ENCODE measurements at regions not wholly inside any gene's neighbourhood (a gene's known extent, or its start where the extent isn't known, plus 50 kb on each side); places are given as distances from the start of the nearest gene placed in this dataset.

- TF ChIP-seq CTCF (IDR thresholded peaks at IDR 0.05 in 2 of 3, conservative IDR thresholded peaks at IDR 0.05 in 1 of 3; ENCODE audit: borderline replicate concordance in 1 of 3, insufficient read depth in 1 of 3, low read depth in 2 of 3, low read length in 2 of 3): no peak
- TF ChIP-seq ZFX (IDR thresholded peaks at IDR 0.05): no peak
- TF ChIP-seq ZNF274 (IDR thresholded peaks at IDR 0.05; ENCODE audit: low read depth, low read length): no peak
- no peak for TF ChIP-seq EGR1 (IDR thresholded peaks at IDR 0.05; ENCODE audit: low read depth)
- no peak for TF ChIP-seq POLR2AphosphoS5 (IDR thresholded peaks at IDR 0.05; ENCODE audit: low read depth, low read length)
- no peak for TF ChIP-seq POLR2A (IDR thresholded peaks at IDR 0.05; ENCODE audit: borderline replicate concordance, extremely low read depth, insufficient read depth, insufficient read length)
Observed at GRCh38 chr4:136001791-136002190, 1530.5 kb downstream of the PCDH18 start (continued).

- no peaks in the 10 kb centered on the region for H3K36me3 ChIP-seq (ENCODE audit: control insufficient read depth in 1 of 2, insufficient read depth in 2 of 2, low read length in 2 of 2)
- H3K4me2 ChIP-seq (ENCODE audit: low read length): no peak overlapping the region
- POLR2A ChIA-PET: no interaction called here
- H3K27me3 ChIP-seq (ENCODE audit: insufficient read depth, low read length): no peaks in the 10 kb centered on the region
- no peaks in the 10 kb centered on the region for H3K9me3 ChIP-seq (ENCODE audit: control insufficient read depth in 1 of 2, insufficient read depth in 1 of 2, low read depth in 1 of 2, low read length in 2 of 2)
- intact Hi-C loops (cut with micrococcal nuclease): no loop called here
- CTCF ChIA-PET: no interaction called here
- no peaks in the 10 kb centered on the region for H4K20me1 ChIP-seq (ENCODE audit: insufficient read depth)
- no TSS peak for BruUV-seq (replicated peaks)
- TF ChIP-seq CBX3 (IDR thresholded peaks at IDR 0.05; ENCODE audit: low read depth): no peak
- no peak for TF ChIP-seq EGR1 (IDR thresholded peaks at IDR 0.05; ENCODE audit: low read depth)
- no peak for TF ChIP-seq EZH2phosphoT487 (IDR thresholded peaks at IDR 0.05; ENCODE audit: borderline replicate concordance)
- no peak for TF ChIP-seq ZFX (IDR thresholded peaks at IDR 0.05)
- no peak for TF ChIP-seq ZBTB33 (IDR thresholded peaks at IDR 0.05; ENCODE audit: extremely low read depth, insufficient replicate concordance, low read length)
- TF ChIP-seq POLR2A (IDR thresholded peaks at IDR 0.05; ENCODE audit: borderline replicate concordance, extremely low read depth, insufficient read depth, insufficient read length): no peak
- TF ChIP-seq EZH2 (IDR thresholded peaks at IDR 0.05): no peak
- TF ChIP-seq YY1 (IDR thresholded peaks at IDR 0.05; ENCODE audit: extremely low read depth, insufficient replicate concordance, low read depth, low read length): no peak
- no peak for TF ChIP-seq ZNF274 (IDR thresholded peaks at IDR 0.05; ENCODE audit: low read depth, low read length)
- TF ChIP-seq CTCF (IDR thresholded peaks at IDR 0.05 in 2 of 3, conservative IDR thresholded peaks at IDR 0.05 in 1 of 3; ENCODE audit: borderline replicate concordance in 1 of 3, insufficient read depth in 1 of 3, low read depth in 2 of 3, low read length in 2 of 3): no peak
- TF ChIP-seq SRF (IDR thresholded peaks at IDR 0.05; ENCODE audit: low read depth): no peak
- TF ChIP-seq ATF3 (IDR thresholded peaks at IDR 0.05): no peak
- TF ChIP-seq SP1 (IDR thresholded peaks at IDR 0.05; ENCODE audit: low read depth): no peak
- no peak for TF ChIP-seq TCF7L2 (IDR thresholded peaks at IDR 0.05; ENCODE audit: borderline replicate concordance, extremely low read depth, insufficient read depth, insufficient read length)
- no peak for TF ChIP-seq MAX (IDR thresholded peaks at IDR 0.05)
- no peak overlapping the region for H3K9ac ChIP-seq (ENCODE audit: low read length)
- RAD21 ChIA-PET (ENCODE audit: low non-redundant PET in 1 of 2, low total read pairs in 2 of 2, uncharacterized antibody in 2 of 2, unreplicated experiment in 2 of 2): no interaction called here
- no peaks in the 10 kb centered on the region for H3K9me2 ChIP-seq (ENCODE audit: insufficient read depth)
- no peak for ATAC-seq
- DNase-seq (ENCODE audit: low read depth, low spot score): no peak
- no peaks in the 10 kb centered on the region for H3K4me1 ChIP-seq (ENCODE audit: control insufficient read depth in 1 of 2, insufficient read depth in 2 of 2, low read length in 2 of 2)
- no peaks in the 10 kb centered on the region for H3K79me2 ChIP-seq (ENCODE audit: insufficient read depth, low read length)
- no peak overlapping the region for H3K27ac ChIP-seq (ENCODE audit: low read depth, low read length)
- H3K4me3 ChIP-seq (replicated peaks in 1 of 2; ENCODE audit: low read depth in 1 of 2, low read length in 2 of 2): no peak overlapping the region
- no peak overlapping the region for H2AFZ ChIP-seq (ENCODE audit: low read depth, low read length, poor library complexity, severe bottlenecking)
Observed at GRCh38 chr4:136000246-136000645, 1532.0 kb downstream of the PCDH18 start.

Measured in HCT116 (cell line).